GM06990 (cell line): ENCODE measurements at regions not wholly inside any gene's neighbourhood (a gene's known extent, or its start where the extent isn't known, plus 50 kb on each side); places are given as distances from the start of the nearest gene placed in this dataset.

Experiments
- DNase-seq: peaks from one replicate; pipeline ENCODE4 v3.0.0-alpha.2; 2011; ENCODE audit not compliant: insufficient read length; ENCODE audit errors: extremely low read depth
- H3K27me3 ChIP-seq: replicated peaks from 2 replicates; pipeline ENCODE4 v1.6.0; 2011; ENCODE audit warnings: low read length; ENCODE audit not compliant: control insufficient read depth, insufficient read depth
- H3K36me3 ChIP-seq: 2 replicates; pipeline ENCODE4 v1.5.1; 2011; ENCODE audit warnings: low read length; ENCODE audit not compliant: control insufficient read depth, insufficient read depth
- H3K4me3 ChIP-seq: replicated peaks from 2 replicates; pipeline ENCODE4 v1.5.1; 2011; ENCODE audit warnings: low read depth, mild to moderate bottlenecking, control low read depth, low read length
- CTCF ChIP-seq: IDR thresholded peaks from 2 replicates; pipeline ENCODE4 v1.5.1; 2011; ENCODE audit warnings: low read length, control low read depth, mild to moderate bottlenecking, inconsistent platforms; ENCODE audit not compliant: insufficient read depth, poor library complexity, severe bottlenecking

DNA sequence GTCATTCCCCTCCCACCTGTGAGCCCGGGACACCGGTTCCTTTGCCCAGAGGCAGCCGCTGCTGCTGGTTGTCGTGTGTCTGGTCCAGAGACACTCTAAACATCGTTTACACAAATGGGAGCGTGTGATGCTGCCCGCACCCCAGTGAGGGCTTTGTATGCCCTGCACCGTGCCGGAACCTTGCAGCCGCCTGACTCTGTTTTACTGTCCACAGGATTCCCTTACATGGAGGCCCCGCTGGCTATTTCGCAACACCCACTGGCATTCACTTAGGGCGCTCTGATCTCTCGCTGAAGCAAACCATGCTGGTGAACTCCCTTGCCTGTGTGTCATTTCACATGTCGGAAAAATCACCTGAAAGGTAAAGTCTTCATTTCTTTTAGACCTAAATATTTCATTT, 100.8 kb upstream of the SLC6A6 start:
- H3K36me3 ChIP-seq = no peaks in the 10 kb centered on the region

DNA sequence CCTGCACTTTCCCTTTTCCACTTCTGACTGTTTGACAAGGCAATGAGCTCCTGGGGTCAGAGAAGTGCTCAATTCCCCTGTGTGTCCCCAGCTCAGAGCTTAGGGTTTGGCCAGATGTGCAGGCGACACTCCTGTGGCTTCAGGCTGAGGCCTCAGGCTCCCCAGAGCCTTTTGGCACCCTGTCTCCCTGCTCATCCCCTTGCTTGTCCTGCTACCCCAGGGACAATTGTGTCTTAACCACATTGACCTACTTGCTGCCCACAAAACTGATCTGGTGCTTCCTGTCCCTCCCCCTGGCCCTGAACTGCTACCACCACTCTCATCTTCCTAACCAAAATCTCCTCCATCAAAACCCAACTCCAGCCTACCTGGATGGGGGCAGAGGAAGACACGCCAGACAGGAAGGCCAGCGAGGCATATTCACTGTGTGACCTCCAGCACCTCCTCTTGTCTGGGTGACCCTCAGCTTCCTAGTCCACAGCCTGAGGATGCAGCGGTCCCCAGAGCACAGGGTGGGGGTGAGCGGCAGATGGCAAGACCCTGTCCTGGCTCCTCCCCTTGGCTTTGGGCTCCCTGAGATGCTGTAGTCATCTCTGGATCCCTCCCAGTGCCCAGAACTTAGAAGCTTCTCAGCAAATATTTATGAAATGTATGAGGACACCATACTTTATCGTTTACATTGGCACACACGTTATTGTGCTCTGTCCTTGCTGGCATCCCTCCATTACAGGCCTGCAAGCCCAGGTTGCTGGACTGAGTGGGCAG, 98.9 kb upstream of the SLC6A6 start:
- no peak for TF ChIP-seq CTCF
- H3K36me3 ChIP-seq = no peaks in the 10 kb centered on the region
- no peaks in the 10 kb centered on the region; the same call in none of the 2 replicates for H3K27me3 ChIP-seq
- DNase-seq = no peak
- no peak overlapping the region for H3K4me3 ChIP-seq

More for the DNA sequence above, 100.8 kb upstream of the SLC6A6 start:
- no peak for TF ChIP-seq CTCF
- H3K27me3 ChIP-seq = no peaks in the 10 kb centered on the region; the same call in none of the 2 replicates
- no peak overlapping the region for H3K4me3 ChIP-seq
- no peak for DNase-seq

DNA sequence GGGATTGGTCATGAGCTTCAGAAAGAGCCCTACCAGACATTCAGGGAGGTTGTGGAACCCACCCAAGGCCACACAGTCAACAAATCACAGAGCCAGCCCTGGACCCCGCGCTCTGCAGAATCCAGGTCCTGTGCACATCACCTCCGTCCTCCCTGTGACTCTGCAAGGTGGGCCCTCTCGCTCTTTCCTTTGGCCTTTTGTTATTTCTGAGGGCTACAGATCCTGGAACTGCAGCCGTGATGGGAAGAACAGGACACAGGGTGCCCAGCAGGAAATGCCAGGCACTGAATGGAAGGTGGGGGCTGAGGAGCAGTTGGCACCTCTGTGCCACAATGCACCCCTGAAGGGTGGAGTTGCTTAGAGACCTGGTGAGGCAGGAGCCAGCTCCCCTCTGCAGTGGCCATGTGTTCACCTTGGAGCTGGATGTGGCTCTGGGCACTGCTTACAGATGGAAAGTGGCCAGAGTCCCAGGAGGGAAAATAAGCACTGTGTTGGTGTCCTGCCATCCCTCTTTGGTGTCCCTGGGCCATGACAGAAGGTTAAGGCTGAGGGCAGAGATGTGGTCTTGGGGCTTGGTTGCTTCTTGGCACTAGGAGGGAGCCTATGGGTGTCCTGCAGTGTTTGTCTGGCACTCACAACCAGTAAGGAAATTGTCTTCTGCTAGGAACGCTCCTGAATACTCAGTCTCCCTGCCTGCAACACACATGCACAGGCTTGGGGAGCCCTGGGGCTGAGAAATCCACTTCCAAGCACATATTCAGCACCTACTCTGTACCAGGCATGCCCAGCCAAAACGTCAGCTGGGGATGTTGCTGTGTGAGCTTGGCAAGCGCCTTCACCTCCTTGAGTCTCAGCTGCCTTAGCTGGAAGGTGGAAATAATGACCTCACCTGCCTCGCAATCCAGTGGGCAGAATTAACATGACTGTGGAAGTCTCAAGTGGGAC, 98.0 kb upstream of the SLC6A6 start:
- Histone ChIP-seq H3K27me3 (no peaks in the 10 kb centered on the region; the same call in none of the 2 replicates), H3K36me3 (no peaks in the 10 kb centered on the region), H3K4me3 (no peak overlapping the region)
- no peak for TF ChIP-seq CTCF
- DNase-seq = no peak

GRCh38 chr3:14305324-14305723, 97.1 kb upstream of the SLC6A6 start:
- no peak overlapping the region for H3K4me3 ChIP-seq
- TF ChIP-seq CTCF = no peak
- no peak for DNase-seq

GRCh38 chr3:14306142-14306541, 96.3 kb upstream of the SLC6A6 start:
- no peak for DNase-seq
- no peak for TF ChIP-seq CTCF
- no peak overlapping the region for H3K4me3 ChIP-seq
- no peaks in the 10 kb centered on the region; the same call in none of the 2 replicates for H3K27me3 ChIP-seq
- H3K36me3 ChIP-seq = no peaks in the 10 kb centered on the region

More at GRCh38 chr3:14305324-14305723, 97.1 kb upstream of the SLC6A6 start:
- Histone ChIP-seq H3K27me3 (no peaks in the 10 kb centered on the region; the same call in none of the 2 replicates), H3K36me3 (no peaks in the 10 kb centered on the region)
